Neural cell (in vitro differentiated cells): ENCODE measurements at regions not wholly inside any gene's neighbourhood (a gene's known extent, or its start where the extent isn't known, plus 50 kb on each side); places are given as distances from the start of the nearest gene placed in this dataset.

Experiments used
- H2AFZ ChIP-seq: fragments of 200-600, 300-800 bp; sonication (generic), shearing (Covaris generic); 2 replicates; pipeline ENCODE4 v1.6.0; 2014; ENCODE audit warnings: low read depth, mild to moderate bottlenecking, antibody characterized with exemption, low read length, moderate library complexity
- H3F3A ChIP-seq: fragments of 200-600 bp; shearing (Covaris generic); 2 replicates; pipeline ENCODE4 v1.6.1; 2016; ENCODE audit warnings: mild to moderate bottlenecking, moderate library complexity, mixed read lengths, antibody characterized with exemption, low read length; ENCODE audit not compliant: insufficient read depth, poor library complexity, severe bottlenecking
- H3K27ac ChIP-seq: fragments of 200-600, 300-800 bp; sonication (generic), shearing (Covaris generic); 2 replicates; pipeline ENCODE4 v1.5.1; 2014; ENCODE audit warnings: mild to moderate bottlenecking, low read length, moderate library complexity
- H3K27me3 ChIP-seq: fragments of 300-800, 200-600 bp; sonication (generic), shearing (Covaris generic); 2 replicates; pipeline ENCODE4 v1.6.0; 2014; ENCODE audit warnings: mild to moderate bottlenecking, low read depth, low read length, moderate library complexity; ENCODE audit not compliant: insufficient read depth
- H3K36me3 ChIP-seq: fragments of 300-800, 200-600 bp; sonication (generic), shearing (Covaris generic); 2 replicates; pipeline ENCODE4 v1.5.1; 2014; ENCODE audit warnings: mild to moderate bottlenecking, antibody characterized with exemption, low read length, moderate library complexity; ENCODE audit not compliant: insufficient read depth
- H3K4me2 ChIP-seq: fragments of 300-800, 200-600 bp; sonication (generic), shearing (Covaris generic); 2 replicates; pipeline ENCODE4 v1.6.0; 2014; ENCODE audit warnings: mild to moderate bottlenecking, low read length
- H3K4me3 ChIP-seq: fragments of 300-800, 200-600 bp; sonication (generic), shearing (Covaris generic); 2 replicates; pipeline ENCODE4 v1.5.1; 2014; ENCODE audit warnings: mild to moderate bottlenecking, low read length, moderate library complexity
- H3K79me2 ChIP-seq: fragments of 200-600 bp; shearing (Covaris generic); replicated peaks from 2 replicates; pipeline ENCODE4 v1.6.0; 2014; ENCODE audit warnings: mild to moderate bottlenecking, low read length, moderate library complexity; ENCODE audit not compliant: insufficient read depth
- H3K9ac ChIP-seq: fragments of 300-800, 200-600 bp; sonication (generic), shearing (Covaris generic); 2 replicates; pipeline ENCODE4 v1.6.1; 2016; ENCODE audit warnings: mild to moderate bottlenecking, low read length, mixed read lengths
- H3K9me2 ChIP-seq: fragments of 200-600 bp; shearing (Covaris generic); 2 replicates; pipeline ENCODE4 v1.6.1; 2016; ENCODE audit warnings: mild to moderate bottlenecking, low read length, mixed read lengths; ENCODE audit not compliant: insufficient read depth
- H3K9me3 ChIP-seq: fragments of 200-600, 300-800 bp; sonication (generic), shearing (Covaris generic); 2 replicates; pipeline ENCODE4 v1.6.1; 2016; ENCODE audit warnings: mild to moderate bottlenecking, mixed run types, low read length, moderate library complexity, mixed read lengths
- H4K20me1 ChIP-seq: fragments of 200-600 bp; shearing (Covaris generic); 2 replicates; pipeline ENCODE4 v1.6.1; 2016; ENCODE audit warnings: mild to moderate bottlenecking, mixed run types; ENCODE audit not compliant: insufficient read depth
- CTCF ChIP-seq: fragments of 450-650 bp; IDR thresholded peaks from 2 replicates; pipeline ENCODE4 v1.5.1; 2014; ENCODE audit warnings: antibody characterized with exemption, mild to moderate bottlenecking, moderate library complexity; ENCODE audit not compliant: poor library complexity, severe bottlenecking
- EP300 ChIP-seq: fragments of 450-650 bp; conservative IDR thresholded peaks from 2 replicates; pipeline ENCODE4 v1.6.1; 2014; ENCODE audit warnings: antibody characterized with exemption, mild to moderate bottlenecking, moderate library complexity; ENCODE audit not compliant: poor library complexity, severe bottlenecking
- EZH2 ChIP-seq: fragments of 200-600, 300-800 bp; shearing (Covaris generic), sonication (generic); IDR thresholded peaks from 2 replicates; pipeline ENCODE4 v1.6.1; 2014; ENCODE audit warnings: antibody characterized with exemption, low read length, borderline replicate concordance, mild to moderate bottlenecking; ENCODE audit not compliant: insufficient read depth, poor library complexity, severe bottlenecking
- MXI1 ChIP-seq: fragments of 450-650 bp; conservative IDR thresholded peaks from 2 replicates; pipeline ENCODE4 v1.6.1; 2014; ENCODE audit warnings: antibody characterized with exemption, mild to moderate bottlenecking; ENCODE audit not compliant: poor library complexity, severe bottlenecking
- POLR2AphosphoS5 ChIP-seq: IDR thresholded peaks from 2 replicates; pipeline ENCODE4 v1.6.1; 2012
- RAD21 ChIP-seq: fragments of 450-650 bp; conservative IDR thresholded peaks from 2 replicates; pipeline ENCODE4 v1.6.1; 2014; ENCODE audit warnings: antibody characterized with exemption, mild to moderate bottlenecking, moderate library complexity
- REST ChIP-seq: IDR thresholded peaks from 2 replicates; pipeline ENCODE4 v1.6.1; 2012; ENCODE audit warnings: borderline replicate concordance
- SMC3 ChIP-seq: fragments of 450-650 bp; conservative IDR thresholded peaks from 2 replicates; pipeline ENCODE4 v1.6.1; 2014; ENCODE audit warnings: antibody characterized with exemption, mild to moderate bottlenecking, moderate library complexity; ENCODE audit not compliant: poor library complexity
- TAF1 ChIP-seq: IDR thresholded peaks from 2 replicates; pipeline ENCODE4 v1.6.1; 2012; ENCODE audit warnings: low read depth

GRCh38 chr10:3006093-3006492, 61.3 kb upstream of the PFKP start:
- Histone ChIP-seq H4K20me1 (no peaks in the 10 kb centered on the region), H3K9ac (no peak overlapping the region), H3K27me3 (no peaks in the 10 kb centered on the region), H2AFZ (no peak overlapping the region), H3F3A (no peaks in the 10 kb centered on the region), H3K27ac (no peak overlapping the region), H3K9me3 (no peaks in the 10 kb centered on the region), H3K36me3 (no peaks in the 10 kb centered on the region), H3K4me3 (no peak overlapping the region), H3K9me2 (no peaks in the 10 kb centered on the region), H3K79me2 (no peaks in the 10 kb centered on the region), H3K4me2 (no peak overlapping the region)
- TF ChIP-seq CTCF (no peak), POLR2AphosphoS5 (no peak), RAD21 (no peak)

DNA sequence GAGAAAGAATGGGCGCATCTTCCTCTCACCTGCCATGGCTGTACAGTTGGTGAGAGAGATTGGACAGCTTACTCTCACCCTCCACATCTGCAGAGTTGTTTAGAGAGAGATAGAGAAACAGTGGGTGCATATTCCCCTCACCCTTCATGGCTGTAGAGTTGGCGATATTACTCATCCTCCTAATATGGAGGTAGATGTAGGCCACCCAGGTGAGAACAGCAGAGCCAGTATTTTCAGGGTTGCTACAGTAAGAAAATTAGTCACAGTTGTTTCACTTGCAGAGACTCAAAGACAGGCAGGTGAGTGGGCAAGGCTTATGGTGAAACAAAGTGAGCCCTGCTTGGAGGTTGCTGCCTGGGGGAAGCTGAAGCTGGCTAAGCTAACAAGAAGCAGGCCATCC, 65.0 kb upstream of the PFKP start:
- H3K79me2 ChIP-seq = no peaks in the 10 kb centered on the region
- no peaks in the 10 kb centered on the region for H3K27me3 ChIP-seq
- H3K4me3 ChIP-seq = no peak overlapping the region
- no peaks in the 10 kb centered on the region for H4K20me1 ChIP-seq
- TF ChIP-seq EP300 (no peak), TAF1 (no peak), EZH2 (no peak), REST (no peak), MXI1 (no peak), POLR2AphosphoS5 (no peak)
- H3K4me2 ChIP-seq = no peak overlapping the region
- no peaks in the 10 kb centered on the region for H3K36me3 ChIP-seq
- no peaks in the 10 kb centered on the region for H3F3A ChIP-seq
- no peaks in the 10 kb centered on the region for H3K9me3 ChIP-seq
- H3K9me2 ChIP-seq = no peaks in the 10 kb centered on the region
- H2AFZ ChIP-seq = no peak overlapping the region
- no peak overlapping the region for H3K27ac ChIP-seq
- H3K9ac ChIP-seq = no peak overlapping the region

DNA sequence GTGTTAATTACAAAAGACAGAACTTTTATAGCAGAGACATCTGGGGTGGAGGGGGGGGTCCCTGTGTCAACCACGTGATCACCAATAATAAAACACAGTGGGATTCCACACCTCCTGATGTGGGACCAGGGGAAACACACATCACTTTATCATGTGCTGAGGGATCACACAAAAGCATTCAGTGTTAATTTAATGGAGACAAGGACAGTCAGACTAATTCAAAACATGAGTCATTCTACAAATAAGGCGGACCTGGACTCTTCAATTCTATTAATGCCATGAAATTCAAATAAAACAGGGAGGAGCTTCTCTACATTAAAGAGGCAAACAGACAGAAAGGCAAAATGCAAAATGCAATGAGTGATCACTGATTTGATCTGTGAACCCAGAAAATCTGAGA, 67.3 kb upstream of the PFKP start:
- no peak overlapping the region for H3K4me2 ChIP-seq
- no peaks in the 10 kb centered on the region for H3K36me3 ChIP-seq
- H2AFZ ChIP-seq = no peak overlapping the region
- H3F3A ChIP-seq = no peaks in the 10 kb centered on the region
- H3K27ac ChIP-seq = no peak overlapping the region
- no peaks in the 10 kb centered on the region for H3K27me3 ChIP-seq
- H3K9me2 ChIP-seq = no peaks in the 10 kb centered on the region
- H3K9me3 ChIP-seq = no peaks in the 10 kb centered on the region
- no peaks in the 10 kb centered on the region for H4K20me1 ChIP-seq
- no peaks in the 10 kb centered on the region for H3K79me2 ChIP-seq
- H3K4me3 ChIP-seq = no peak overlapping the region
- no peak overlapping the region for H3K9ac ChIP-seq
- TF ChIP-seq EZH2 = no peak
- TF ChIP-seq MXI1 = no peak
- TF ChIP-seq RAD21 = no peak
- TF ChIP-seq SMC3 = no peak
- TF ChIP-seq POLR2AphosphoS5 = no peak
- no peak for TF ChIP-seq TAF1
- no peak for TF ChIP-seq EP300
- TF ChIP-seq REST = no peak
- TF ChIP-seq CTCF = no peak
